Endothelial cell (in vitro differentiated cells): ENCODE measurements at regions not wholly inside any gene's neighbourhood (a gene's known extent, or its start where the extent isn't known, plus 50 kb on each side); places are given as distances from the start of the nearest gene placed in this dataset.
A peak's percentile ranks its signal among the peaks of the same experiment; 100 is the strongest.
"Not testable (repeated sequence)": the region's sequence is repeated elsewhere in the genome, so short reads cannot be mapped to it uniquely, and the experiment has no call there.

Experiments used
- DNase-seq: peaks from one replicate; pipeline ENCODE4 v3.0.0; 2021; ENCODE audit warnings: low spot score
- H3K27ac Mint-ChIP-seq: one replicate; pipeline ENCODE4 v1.8.0; 2021; ENCODE audit warnings: mixed read lengths, inconsistent platforms; ENCODE audit not compliant: unreplicated experiment
- H3K27me3 Mint-ChIP-seq: one replicate; pipeline ENCODE4 v1.8.0; 2021; ENCODE audit warnings: mild to moderate bottlenecking, moderate library complexity, mixed read lengths, inconsistent platforms; ENCODE audit not compliant: unreplicated experiment
- H3K36me3 Mint-ChIP-seq: one replicate; pipeline ENCODE4 v1.8.0; 2021; ENCODE audit warnings: mild to moderate bottlenecking, low read depth, mixed read lengths, inconsistent platforms; ENCODE audit not compliant: unreplicated experiment
- H3K4me1 Mint-ChIP-seq: one replicate; pipeline ENCODE4 v1.8.0; 2021; ENCODE audit warnings: mild to moderate bottlenecking, mixed read lengths, inconsistent platforms; ENCODE audit not compliant: unreplicated experiment
- H3K4me3 Mint-ChIP-seq: one replicate; pipeline ENCODE4 v1.8.0; 2021; ENCODE audit warnings: mild to moderate bottlenecking, mixed read lengths, inconsistent platforms; ENCODE audit not compliant: unreplicated experiment
- H3K9me3 Mint-ChIP-seq: one replicate; pipeline ENCODE4 v1.8.0; 2021; ENCODE audit warnings: mixed read lengths, inconsistent platforms; ENCODE audit not compliant: unreplicated experiment
- TF ChIP-seq, protein P1 (sequence below): fragments of 200-600 bp; sonication (generic); IDR thresholded peaks from one replicate; pipeline ENCODE4 v1.5.0; 2021; ENCODE audit warnings: antibody characterized with exemption; ENCODE audit not compliant: unreplicated experiment

DNA sequence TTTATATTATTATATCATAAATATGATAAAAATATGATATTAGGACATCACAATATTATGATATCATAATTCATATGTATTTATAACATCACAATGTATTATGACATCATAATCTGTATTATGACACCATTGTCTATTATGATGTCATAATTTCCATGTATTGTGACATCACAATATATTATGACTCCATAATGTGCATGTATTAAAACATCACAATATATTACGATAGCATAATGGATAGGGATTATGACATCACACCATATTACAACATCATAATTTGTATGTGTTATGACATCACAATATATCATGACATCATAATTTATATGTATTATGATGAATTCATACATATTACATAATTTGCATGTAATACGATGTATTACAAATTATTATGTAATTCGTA is 1755.9 kb downstream of the TP53TG3F start:
- Mint-ChIP-seq H3K27me3 (peaks cover 2% of the 10 kb centered on the region), H3K36me3 (peaks cover 7% of the 10 kb centered on the region), H3K4me3 (peak overlapping the region; percentile 27), H3K9me3 (peaks cover 9% of the 10 kb centered on the region), H3K27ac (no peak overlapping the region), H3K4me1 (no peaks in the 10 kb centered on the region)
- no peak for DNase-seq
- TF ChIP-seq, protein P1, sequence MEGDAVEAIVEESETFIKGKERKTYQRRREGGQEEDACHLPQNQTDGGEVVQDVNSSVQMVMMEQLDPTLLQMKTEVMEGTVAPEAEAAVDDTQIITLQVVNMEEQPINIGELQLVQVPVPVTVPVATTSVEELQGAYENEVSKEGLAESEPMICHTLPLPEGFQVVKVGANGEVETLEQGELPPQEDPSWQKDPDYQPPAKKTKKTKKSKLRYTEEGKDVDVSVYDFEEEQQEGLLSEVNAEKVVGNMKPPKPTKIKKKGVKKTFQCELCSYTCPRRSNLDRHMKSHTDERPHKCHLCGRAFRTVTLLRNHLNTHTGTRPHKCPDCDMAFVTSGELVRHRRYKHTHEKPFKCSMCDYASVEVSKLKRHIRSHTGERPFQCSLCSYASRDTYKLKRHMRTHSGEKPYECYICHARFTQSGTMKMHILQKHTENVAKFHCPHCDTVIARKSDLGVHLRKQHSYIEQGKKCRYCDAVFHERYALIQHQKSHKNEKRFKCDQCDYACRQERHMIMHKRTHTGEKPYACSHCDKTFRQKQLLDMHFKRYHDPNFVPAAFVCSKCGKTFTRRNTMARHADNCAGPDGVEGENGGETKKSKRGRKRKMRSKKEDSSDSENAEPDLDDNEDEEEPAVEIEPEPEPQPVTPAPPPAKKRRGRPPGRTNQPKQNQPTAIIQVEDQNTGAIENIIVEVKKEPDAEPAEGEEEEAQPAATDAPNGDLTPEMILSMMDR = no peak

DNA sequence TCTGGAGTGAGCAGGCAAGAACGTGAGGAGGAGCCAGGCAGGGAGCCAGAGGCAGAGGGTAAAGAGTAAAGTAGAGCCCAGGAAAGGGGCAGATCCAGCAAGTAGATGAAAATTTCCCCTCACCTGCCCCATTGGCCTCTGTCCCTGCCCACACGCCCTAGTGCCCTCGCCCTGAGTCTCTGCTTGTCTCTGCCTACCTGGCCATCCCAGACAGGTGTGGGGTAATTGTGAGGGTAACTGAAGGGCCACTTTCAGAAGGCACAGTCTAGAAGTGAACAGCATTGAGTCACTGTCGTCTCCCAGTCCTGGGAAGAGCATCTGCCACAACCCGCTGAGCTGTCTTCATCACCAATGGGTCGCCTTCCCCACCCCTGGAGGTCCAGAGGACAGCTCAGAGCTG is 1756.8 kb downstream of the TP53TG3F start:
- not testable (repeated sequence) for H3K4me1 Mint-ChIP-seq, H3K27me3 Mint-ChIP-seq, DNase-seq, H3K36me3 Mint-ChIP-seq, H3K9me3 Mint-ChIP-seq, H3K4me3 Mint-ChIP-seq, H3K27ac Mint-ChIP-seq

DNA sequence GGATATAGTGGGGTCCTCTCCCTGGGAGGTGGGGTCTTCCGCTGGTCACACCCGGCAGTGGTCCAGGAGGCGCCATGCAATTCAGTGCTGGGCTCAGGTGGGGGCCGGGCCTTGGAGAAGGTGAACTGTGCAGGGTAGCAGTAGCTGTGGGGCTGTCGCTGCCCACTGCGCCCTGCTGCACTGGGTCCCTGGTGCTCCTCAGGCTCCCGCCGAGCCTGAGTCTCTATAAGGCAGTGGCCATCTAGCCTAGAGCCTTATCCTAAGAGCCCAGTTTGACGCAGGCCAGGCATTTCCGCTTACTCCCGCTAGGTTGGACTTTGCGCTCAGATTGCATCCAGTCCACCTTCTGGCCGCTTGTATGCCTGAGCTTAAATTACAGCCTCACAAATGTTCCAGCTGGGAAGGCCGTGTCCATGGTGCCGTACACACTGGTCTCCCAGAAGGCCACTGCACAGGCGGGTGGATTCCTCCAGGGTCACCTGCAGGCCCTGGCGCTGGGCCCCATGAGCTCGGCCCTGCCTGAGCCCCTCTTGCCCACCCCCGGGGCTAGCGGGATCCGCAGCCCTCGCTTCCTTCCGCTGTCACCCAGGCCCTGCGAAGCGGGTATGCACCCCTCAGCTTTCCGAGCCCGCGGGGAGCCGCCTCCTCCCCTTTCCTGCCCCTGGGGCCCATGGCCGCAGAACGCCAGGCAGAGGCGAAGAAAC is 1762.2 kb downstream of the TP53TG3F start:
- H3K27ac Mint-ChIP-seq = no peak overlapping the region
- H3K4me3 Mint-ChIP-seq = no peak overlapping the region
- DNase-seq = no peak
- no peaks in the 10 kb centered on the region for H3K4me1 Mint-ChIP-seq
- H3K9me3 Mint-ChIP-seq = peaks cover 14% of the 10 kb centered on the region
- TF ChIP-seq, protein P1 = no peak
- peaks cover 4% of the 10 kb centered on the region for H3K36me3 Mint-ChIP-seq
- peaks cover 4% of the 10 kb centered on the region for H3K27me3 Mint-ChIP-seq

DNA sequence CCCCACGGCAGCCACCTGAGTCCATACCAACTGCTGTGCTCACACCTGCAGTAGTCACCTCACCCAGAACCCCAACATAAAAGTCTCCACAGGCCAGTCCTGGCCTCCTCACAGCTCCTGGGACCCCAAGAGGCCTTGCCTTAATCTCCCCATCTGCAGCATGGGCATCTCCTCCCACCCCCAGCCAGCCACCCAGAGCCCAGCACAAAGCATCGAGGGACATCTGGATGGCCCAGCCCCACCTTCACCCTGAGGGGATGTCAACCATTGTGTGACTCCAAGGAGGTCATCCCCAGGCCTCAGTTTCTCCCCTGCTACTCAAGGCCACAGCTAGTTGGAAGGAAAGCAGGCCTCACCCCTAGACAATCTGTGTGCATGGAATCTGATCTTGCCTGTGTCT is 1775.3 kb downstream of the TP53TG3F start:
- Mint-ChIP-seq H3K4me1 (no peaks in the 10 kb centered on the region), H3K4me3 (no peak overlapping the region), H3K27ac (no peak overlapping the region), H3K27me3 (peaks cover 5% of the 10 kb centered on the region), H3K36me3 (peaks cover 7% of the 10 kb centered on the region), H3K9me3 (peaks cover 31% of the 10 kb centered on the region)
- DNase-seq = no peak
- TF ChIP-seq, protein P1 = no peak

DNA sequence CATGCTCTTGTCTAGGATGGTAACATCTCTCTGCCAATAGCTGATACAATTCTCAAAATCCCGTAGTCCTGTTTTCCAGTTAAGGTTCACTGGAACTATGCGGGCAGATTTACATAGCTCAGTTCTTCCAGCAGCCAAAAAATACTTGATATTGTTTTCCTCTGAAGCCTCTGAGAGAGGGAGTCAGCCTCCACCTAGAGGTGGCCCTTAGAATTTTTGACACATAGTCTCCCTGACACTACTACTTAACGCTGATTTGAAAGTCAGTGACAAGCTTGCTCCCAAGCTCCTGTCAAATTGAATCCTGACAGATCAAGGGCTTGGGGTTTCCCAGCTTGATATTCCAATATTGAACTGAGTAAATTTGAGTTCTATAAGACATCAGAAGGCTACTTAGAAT is 1780.1 kb downstream of the TP53TG3F start:
- Mint-ChIP-seq H3K9me3 (peaks cover 31% of the 10 kb centered on the region), H3K27me3 (peaks cover 5% of the 10 kb centered on the region), H3K4me3 (no peak overlapping the region), H3K4me1 (no peaks in the 10 kb centered on the region), H3K36me3 (peaks cover 7% of the 10 kb centered on the region), H3K27ac (no peak overlapping the region)
- TF ChIP-seq, protein P1 = no peak
- no peak for DNase-seq
